ENCODE measurements at regions not wholly inside any gene's neighbourhood (a gene's known extent, or its start where the extent isn't known, plus 50 kb on each side); places are given as distances from the start of the nearest gene placed in this dataset.

DNA sequence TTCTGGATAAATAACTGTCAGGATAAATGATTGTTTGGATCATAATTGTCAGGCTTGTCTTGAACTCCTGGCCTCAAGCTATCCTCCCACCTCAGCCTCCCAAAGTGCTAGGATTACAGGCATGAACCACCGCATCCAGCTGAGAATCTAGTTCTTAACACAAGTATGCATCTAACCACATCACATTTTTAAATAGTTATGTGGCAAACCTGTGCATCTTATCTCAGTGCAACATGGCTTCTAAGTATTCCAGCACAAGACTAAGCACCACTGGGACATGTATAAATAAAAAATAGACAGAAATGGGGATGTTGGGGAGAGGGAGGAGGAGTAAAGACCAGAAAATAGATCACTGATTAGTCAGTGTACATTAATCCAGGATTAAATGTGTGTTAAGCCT, 74.7 kb upstream of the TBL1X start:
- H3K79me2 ChIP-seq (ENCODE audit: insufficient read depth, low read length): no peaks in the 10 kb centered on the region
- H3K4me2 ChIP-seq (ENCODE audit: low read length): no peak overlapping the region
- no peaks in the 10 kb centered on the region for H3K27me3 ChIP-seq (ENCODE audit: insufficient read depth, low read length)
- no peak overlapping the region for H3K27ac ChIP-seq (ENCODE audit: low read depth, low read length, poor library complexity, severe bottlenecking)
- H3K36me3 ChIP-seq (ENCODE audit: insufficient read depth, low read length): no peaks in the 10 kb centered on the region
- no peak overlapping the region for H3K9ac ChIP-seq (ENCODE audit: low read length)
- no peaks in the 10 kb centered on the region for H3K9me3 ChIP-seq (ENCODE audit: low read length)
- H3K4me1 ChIP-seq (ENCODE audit: insufficient read depth, low read length, severe bottlenecking): peaks cover 2% of the 10 kb centered on the region
- no peaks in the 10 kb centered on the region for H3F3A ChIP-seq (ENCODE audit: insufficient read depth, low read length)
- H3K9me2 ChIP-seq (ENCODE audit: low read depth, low read length): no peaks in the 10 kb centered on the region
- TF ChIP-seq EZH2 (IDR thresholded peaks at IDR 0.05; ENCODE audit: borderline replicate concordance, low read length): no peak
- TF ChIP-seq, protein P1, sequence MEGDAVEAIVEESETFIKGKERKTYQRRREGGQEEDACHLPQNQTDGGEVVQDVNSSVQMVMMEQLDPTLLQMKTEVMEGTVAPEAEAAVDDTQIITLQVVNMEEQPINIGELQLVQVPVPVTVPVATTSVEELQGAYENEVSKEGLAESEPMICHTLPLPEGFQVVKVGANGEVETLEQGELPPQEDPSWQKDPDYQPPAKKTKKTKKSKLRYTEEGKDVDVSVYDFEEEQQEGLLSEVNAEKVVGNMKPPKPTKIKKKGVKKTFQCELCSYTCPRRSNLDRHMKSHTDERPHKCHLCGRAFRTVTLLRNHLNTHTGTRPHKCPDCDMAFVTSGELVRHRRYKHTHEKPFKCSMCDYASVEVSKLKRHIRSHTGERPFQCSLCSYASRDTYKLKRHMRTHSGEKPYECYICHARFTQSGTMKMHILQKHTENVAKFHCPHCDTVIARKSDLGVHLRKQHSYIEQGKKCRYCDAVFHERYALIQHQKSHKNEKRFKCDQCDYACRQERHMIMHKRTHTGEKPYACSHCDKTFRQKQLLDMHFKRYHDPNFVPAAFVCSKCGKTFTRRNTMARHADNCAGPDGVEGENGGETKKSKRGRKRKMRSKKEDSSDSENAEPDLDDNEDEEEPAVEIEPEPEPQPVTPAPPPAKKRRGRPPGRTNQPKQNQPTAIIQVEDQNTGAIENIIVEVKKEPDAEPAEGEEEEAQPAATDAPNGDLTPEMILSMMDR (IDR thresholded peaks at IDR 0.05; ENCODE audit: low read length): no peak
- H4K20me1 ChIP-seq (ENCODE audit: insufficient read depth, low read length): no peaks in the 10 kb centered on the region
- H3K4me3 ChIP-seq (ENCODE audit: low read depth, low read length, poor library complexity, severe bottlenecking): no peak overlapping the region
- no peak overlapping the region for H2AFZ ChIP-seq (ENCODE audit: low read length)

DNA sequence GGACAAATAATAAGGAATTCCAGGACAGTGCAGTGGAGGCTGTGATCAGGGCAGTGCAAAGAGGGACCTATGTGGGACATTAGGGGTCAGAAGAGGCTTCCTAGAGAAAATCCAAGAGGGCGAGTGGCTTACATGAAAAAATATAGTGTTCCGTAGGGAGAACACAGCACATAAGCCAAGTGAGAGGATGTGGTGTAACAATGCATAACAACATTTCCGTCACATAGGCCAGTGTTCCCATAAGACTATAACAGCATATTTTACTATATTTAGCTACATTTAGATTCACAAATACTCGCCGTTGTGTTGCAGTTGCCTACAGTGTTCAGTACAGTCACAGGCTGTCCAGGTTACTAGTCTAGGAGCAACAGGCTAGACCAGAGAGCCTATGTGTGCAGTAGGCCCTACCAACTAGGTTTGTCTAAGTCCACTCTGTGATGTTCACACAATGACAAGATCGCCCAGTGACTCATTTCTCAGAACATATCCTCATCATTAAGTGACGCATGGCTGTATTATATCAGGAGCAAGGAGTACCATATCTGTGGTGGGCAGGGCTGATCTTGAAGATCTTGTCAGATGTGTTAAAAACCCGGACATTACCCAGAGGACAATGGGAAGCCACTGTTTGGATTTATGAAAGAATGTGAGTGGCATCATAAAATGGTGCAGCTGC, 74.0 kb upstream of the TBL1X start:
- Histone ChIP-seq H3K9me3 (ENCODE audit: low read length) (no peaks in the 10 kb centered on the region), H3K9ac (ENCODE audit: low read length) (no peak overlapping the region), H3K79me2 (ENCODE audit: insufficient read depth, low read length) (no peaks in the 10 kb centered on the region), H3K27ac (ENCODE audit: low read depth, low read length, poor library complexity, severe bottlenecking) (no peak overlapping the region), H3K4me1 (ENCODE audit: insufficient read depth, low read length, severe bottlenecking) (no peaks in the 10 kb centered on the region), H2AFZ (ENCODE audit: low read length) (no peak overlapping the region), H3K36me3 (ENCODE audit: insufficient read depth, low read length) (no peaks in the 10 kb centered on the region), H3K4me3 (ENCODE audit: low read depth, low read length, poor library complexity, severe bottlenecking) (no peak overlapping the region), H3K9me2 (ENCODE audit: low read depth, low read length) (no peaks in the 10 kb centered on the region), H3K27me3 (ENCODE audit: insufficient read depth, low read length) (no peaks in the 10 kb centered on the region), H4K20me1 (ENCODE audit: insufficient read depth, low read length) (no peaks in the 10 kb centered on the region), H3K4me2 (ENCODE audit: low read length) (no peak overlapping the region), H3F3A (ENCODE audit: insufficient read depth, low read length) (no peaks in the 10 kb centered on the region)
- TF ChIP-seq, protein P1 (IDR thresholded peaks at IDR 0.05; ENCODE audit: low read length): no peak
- no peak for TF ChIP-seq EZH2 (IDR thresholded peaks at IDR 0.05; ENCODE audit: borderline replicate concordance, low read length)

DNA sequence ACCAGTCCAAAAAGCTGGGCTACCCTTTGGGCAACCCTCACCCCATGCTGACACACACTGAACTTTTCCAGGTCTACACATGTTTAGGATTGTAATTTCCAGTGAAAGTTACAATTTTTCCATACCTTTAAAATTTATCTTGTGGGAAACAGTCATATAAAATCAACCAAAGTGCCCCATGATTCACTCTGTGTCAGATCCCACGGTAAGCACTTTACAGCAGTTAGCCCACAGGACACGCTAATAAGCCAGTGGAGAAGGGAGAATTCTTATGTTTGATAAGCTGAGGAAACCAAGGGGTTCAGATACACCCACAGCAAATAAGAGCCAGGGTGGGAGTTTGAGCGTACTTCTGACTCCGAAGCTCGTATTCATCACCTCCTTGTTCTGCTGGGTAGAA, 72.4 kb upstream of the TBL1X start:
- H4K20me1 ChIP-seq (ENCODE audit: insufficient read depth, low read length): no peaks in the 10 kb centered on the region
- H2AFZ ChIP-seq (ENCODE audit: low read length): no peak overlapping the region
- no peak overlapping the region for H3K27ac ChIP-seq (ENCODE audit: low read depth, low read length, poor library complexity, severe bottlenecking)
- no peaks in the 10 kb centered on the region for H3K9me2 ChIP-seq (ENCODE audit: low read depth, low read length)
- no peak overlapping the region for H3K4me2 ChIP-seq (ENCODE audit: low read length)
- no peak overlapping the region for H3K9ac ChIP-seq (ENCODE audit: low read length)
- no peaks in the 10 kb centered on the region for H3F3A ChIP-seq (ENCODE audit: insufficient read depth, low read length)
- no peak overlapping the region for H3K4me3 ChIP-seq (ENCODE audit: low read depth, low read length, poor library complexity, severe bottlenecking)
- H3K9me3 ChIP-seq (ENCODE audit: low read length): no peaks in the 10 kb centered on the region
- H3K79me2 ChIP-seq (ENCODE audit: insufficient read depth, low read length): no peaks in the 10 kb centered on the region
- no peaks in the 10 kb centered on the region for H3K4me1 ChIP-seq (ENCODE audit: insufficient read depth, low read length, severe bottlenecking)
- TF ChIP-seq, protein P1 (IDR thresholded peaks at IDR 0.05; ENCODE audit: low read length): no peak
- no peak for TF ChIP-seq EZH2 (IDR thresholded peaks at IDR 0.05; ENCODE audit: borderline replicate concordance, low read length)
- no peaks in the 10 kb centered on the region for H3K36me3 ChIP-seq (ENCODE audit: insufficient read depth, low read length)
- H3K27me3 ChIP-seq (ENCODE audit: insufficient read depth, low read length): no peaks in the 10 kb centered on the region

All from OCI-LY1 (cell line).